HG02798 (cell line): ENCODE measurements at regions not wholly inside any gene's neighbourhood (a gene's known extent, or its start where the extent isn't known, plus 50 kb on each side); places are given as distances from the start of the nearest gene placed in this dataset.

Experiments
- ATAC-seq: cut with Tn5 transposase; IDR thresholded peaks from one replicate; pipeline ENCODE4 v1.9.1; 2021; ENCODE audit warnings: mild to moderate bottlenecking; ENCODE audit not compliant: unreplicated experiment, poor library complexity

DNA sequence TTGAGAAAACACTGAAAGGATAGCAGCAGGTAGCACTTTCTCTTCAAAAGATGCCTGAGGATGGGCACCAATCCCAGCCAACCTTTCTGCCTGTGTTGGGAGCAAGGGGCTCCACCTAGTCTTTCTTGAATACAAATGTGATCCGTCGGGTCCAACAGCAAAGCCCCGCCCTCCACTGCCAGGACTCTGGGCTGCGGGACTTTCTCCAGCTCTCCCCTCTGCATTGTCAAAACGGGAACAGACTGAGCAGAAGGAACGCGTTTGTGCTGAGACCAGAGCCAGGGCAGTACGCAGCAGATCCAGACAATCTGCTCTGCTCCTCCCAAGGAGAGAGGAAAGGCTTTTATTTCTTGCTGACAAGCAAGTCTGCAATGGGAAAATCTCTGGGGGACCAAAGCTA lies 139.7 kb downstream of the SEC61B start:
- no peak for ATAC-seq

DNA sequence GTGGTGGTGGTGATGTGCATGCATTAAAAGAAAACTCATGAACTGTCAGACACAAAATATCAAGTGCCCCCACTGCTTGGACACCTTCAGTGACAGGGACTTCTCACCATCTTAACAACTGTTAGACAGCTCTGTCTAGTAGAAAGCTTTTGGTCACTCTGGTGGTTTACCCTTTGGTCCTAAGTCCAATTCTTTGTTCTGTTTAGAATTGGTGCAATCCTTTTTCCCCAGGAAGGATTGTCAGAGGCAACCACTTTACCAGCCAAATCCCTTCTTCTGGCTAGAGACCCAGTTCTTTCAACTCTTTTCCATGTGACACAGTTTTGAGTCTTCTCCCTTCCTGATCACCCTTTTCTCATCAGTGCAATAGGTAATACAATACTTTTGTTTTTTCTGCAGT lies 140.2 kb downstream of the SEC61B start:
- no peak for ATAC-seq

- ATAC-seq, result no peak
Measured at GRCh38 chr9:99363509-99363908, 141.4 kb downstream of the SEC61B start.

- no peak for ATAC-seq
Measured at GRCh38 chr9:99365233-99365980, 143.3 kb downstream of the SEC61B start.

GRCh38 chr9:99366183-99366582 lies 144.1 kb downstream of the SEC61B start:
- ATAC-seq, result no peak

DNA sequence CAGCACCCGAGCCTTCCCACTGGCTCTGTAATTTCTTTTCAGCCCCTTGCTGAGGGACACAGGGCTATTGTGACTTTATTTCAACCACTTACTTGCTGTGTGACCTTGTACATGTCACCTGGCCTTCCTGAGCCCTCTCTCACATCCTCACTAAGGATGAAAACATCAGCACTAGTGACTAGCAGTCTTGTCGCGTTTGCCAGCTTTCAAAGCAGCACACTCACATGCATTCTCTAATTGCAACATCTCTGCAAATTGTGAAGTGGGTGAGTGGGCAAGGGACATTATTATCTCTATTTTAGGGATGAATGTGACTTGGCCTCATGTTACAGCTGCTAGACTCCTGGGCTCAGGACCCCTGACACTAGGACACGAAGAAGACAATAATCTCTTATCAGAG lies 144.5 kb downstream of the SEC61B start:
- ATAC-seq, result no peak

DNA sequence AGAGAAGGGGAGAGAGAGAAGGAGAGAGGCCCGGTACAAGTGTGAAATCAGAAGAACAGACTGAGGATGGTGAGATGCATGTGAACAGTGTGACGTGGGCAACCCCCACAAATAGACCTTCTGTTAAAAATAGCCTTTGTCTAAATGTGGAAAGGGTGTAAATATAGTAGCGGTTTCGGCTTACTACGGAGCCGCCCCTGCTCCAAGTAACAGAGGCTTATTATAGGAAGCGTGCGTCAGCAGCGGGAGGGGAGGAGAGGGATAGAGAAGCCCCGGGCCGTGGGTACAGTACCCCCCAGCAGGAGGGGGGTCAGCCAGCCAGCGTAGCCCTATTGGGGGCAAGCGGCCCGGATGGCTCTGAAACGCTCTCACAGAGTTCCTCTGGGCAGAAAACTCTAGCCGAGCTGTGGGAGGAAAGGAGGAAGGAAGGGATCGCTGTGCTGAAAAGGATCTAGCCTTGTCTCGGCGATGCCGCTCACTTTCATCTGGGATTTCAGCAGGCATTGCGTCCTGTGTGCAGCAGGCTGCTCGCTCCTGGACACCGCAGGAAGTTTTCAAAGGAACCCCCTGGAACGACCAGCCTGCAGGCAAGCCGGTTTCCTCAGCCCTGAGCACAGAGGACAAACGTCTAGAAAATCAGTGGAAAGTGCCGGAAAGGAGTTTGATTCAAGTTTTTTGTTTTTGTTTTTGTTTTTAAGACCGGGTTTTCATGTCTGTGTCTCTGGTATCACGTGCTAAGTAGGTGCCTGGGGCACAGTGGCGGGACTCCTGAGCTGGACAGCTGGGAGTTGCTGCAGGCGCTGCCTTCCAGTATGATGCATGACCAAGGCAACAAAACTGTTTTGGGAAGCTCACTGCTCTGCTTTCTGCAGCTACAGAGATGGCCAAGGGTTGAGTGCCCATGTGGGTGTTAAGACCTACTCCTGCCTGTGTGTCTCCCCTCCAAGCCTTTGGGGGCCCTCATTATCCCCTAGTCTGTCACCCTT lies 146.6 kb downstream of the SEC61B start:
- no peak for ATAC-seq

- no peak for ATAC-seq
Measured at GRCh38 chr9:99369327-99369722, 147.2 kb downstream of the SEC61B start.

- no peak for ATAC-seq
Measured at GRCh38 chr9:99370376-99370775, 148.3 kb downstream of the SEC61B start.

GRCh38 chr9:99371376-99371775 lies 149.3 kb downstream of the SEC61B start:
- ATAC-seq, result no peak

DNA sequence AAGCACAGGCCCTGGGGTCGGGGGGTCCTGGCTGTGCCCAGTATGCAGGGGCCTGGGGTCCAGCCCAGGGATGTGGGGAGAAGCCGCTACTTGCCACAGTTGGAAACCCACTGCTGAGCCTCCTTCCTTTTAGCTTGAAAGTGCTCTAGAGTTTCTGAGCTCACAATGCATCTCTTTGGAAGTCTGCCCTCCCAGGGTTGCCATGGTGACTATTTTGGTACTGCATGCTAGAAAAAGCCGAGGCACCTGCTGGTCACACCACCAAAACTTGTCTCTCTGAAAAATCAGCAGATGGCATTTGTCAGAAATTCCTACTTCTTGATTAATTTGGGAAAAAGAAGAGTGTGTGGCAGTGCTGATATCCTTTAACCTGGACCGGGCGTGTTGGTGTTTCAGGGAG lies 151.8 kb downstream of the SEC61B start:
- no peak for ATAC-seq

GRCh38 chr9:99374793-99375192 lies 152.7 kb downstream of the SEC61B start:
- no peak for ATAC-seq

GRCh38 chr9:99375481-99375880 lies 153.4 kb downstream of the SEC61B start:
- no peak for ATAC-seq

DNA sequence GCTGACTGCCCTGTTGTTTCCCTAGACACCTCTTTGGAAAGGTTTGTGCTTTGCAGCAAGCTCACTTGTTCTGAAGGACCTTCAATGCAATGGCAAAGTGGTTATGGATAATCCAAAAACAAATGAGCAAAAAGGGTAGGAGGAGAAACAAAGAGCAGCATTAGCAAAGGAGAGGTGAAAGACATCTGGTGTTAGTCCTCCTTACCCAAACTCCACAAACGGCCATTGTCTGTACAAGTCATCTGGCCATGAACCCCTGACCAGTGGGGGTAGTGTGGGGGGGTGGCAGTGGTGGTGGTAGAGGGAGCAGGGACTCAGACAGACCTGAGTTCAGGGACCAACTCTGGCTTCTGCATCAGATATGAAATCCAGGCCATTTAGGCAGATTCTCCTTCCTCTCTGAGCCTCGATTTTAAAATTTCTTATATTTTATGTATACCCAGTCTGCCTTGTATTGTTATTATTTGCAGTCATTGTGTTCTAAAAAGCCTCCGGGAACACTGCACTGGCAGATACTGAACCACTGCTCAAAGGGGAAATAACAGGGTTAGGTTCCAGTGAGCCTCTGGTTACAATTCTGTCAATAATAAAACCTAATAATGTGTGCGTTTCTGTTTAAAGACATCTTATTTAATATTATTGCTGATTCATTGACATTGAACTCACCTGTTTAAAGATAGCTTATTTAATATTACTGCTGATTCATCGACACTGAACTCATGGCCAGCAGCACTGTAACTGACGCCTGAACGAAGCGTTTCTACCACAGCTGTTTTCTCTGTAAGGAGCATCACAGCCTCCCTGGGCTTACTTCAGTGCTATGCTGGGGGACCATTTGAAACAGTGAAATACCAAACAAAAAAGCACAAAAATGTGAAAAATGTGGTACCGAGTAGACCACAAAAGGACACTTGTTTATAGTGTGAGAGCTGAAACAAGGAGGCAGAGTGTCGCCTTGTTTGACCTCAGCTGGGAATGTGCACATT lies 156.0 kb downstream of the SEC61B start:
- ATAC-seq, result no peak

DNA sequence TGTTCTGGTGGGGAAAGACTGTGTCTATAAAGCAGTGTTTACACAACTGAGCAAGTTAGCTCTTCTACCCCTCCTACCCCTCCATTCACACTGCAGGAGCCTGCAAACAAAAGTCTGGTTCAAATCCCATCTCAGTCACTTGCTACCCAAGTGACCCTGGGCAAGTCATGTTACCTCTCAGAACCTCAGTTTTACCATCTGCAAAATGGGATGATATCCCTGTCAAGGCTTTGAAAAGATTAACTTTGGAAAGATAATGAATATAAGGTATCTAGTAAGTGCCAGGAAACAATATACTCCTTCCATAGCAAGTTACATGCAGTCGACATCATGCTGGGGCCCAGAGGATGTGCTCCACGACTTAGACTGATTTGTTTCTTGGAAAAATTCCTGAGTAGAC lies 161.5 kb downstream of the SEC61B start:
- ATAC-seq, result no peak

DNA sequence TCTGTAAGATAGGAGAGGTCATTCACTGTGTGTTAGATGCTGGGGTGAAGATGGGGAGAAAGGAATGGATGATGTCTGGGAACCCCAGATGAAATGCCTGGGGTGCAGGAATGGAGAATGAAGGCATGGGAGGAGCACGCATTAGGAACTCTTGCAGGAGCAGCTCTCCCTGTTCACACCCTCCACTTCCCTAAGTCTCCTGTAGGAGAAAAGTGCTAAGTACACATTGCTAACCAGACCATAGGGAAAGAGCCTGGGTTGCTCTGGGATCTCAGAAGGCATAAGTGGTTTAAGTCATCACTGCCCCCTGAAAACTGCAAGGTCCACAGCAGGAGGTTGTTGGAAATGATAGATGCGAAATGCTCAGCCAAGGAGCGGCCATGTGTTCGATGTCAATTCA lies 163.1 kb downstream of the SEC61B start:
- no peak for ATAC-seq

- no peak for ATAC-seq
Measured at GRCh38 chr9:99385814-99386279, 163.8 kb downstream of the SEC61B start.

DNA sequence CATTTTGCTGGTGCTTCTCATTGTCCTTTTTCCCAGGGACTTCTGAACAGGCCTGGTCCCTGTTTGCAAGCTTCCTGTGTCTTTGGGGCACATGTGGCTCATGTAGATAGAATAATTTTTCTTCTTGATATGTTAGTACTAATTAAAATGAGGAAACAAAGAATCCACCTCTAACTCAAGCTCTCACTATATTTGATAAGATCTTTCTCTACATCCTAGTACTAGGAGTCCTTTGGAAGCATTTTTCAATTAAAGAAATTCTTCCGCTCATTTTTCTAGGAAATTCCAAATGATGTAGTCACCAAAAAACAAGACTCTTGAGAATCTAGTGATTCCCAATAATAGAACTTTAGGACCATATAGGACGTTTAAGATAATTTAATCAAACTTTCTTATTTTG lies 165.3 kb downstream of the SEC61B start:
- no peak for ATAC-seq

GRCh38 chr9:99389087-99390033 lies 167.3 kb downstream of the SEC61B start:
- no peak for ATAC-seq
